H9 (cell line): ENCODE measurements at regions not wholly inside any gene's neighbourhood (a gene's known extent, or its start where the extent isn't known, plus 50 kb on each side); places are given as distances from the start of the nearest gene placed in this dataset.

ENCODE experiments used
- DNase-seq: peaks from one replicate; pipeline ENCODE4 v3.0.0-alpha.2; 2017
- H2AFZ ChIP-seq: one replicate; pipeline ENCODE4 v1.6.1; 2013; ENCODE audit warnings: mild to moderate bottlenecking, low read length, control low read depth, moderate library complexity
- H2AK5ac ChIP-seq: 2 replicates; pipeline ENCODE4 v1.6.1; 2013; ENCODE audit warnings: low read length, control low read depth, mixed read lengths; ENCODE audit not compliant: insufficient read length
- H2BK120ac ChIP-seq: one replicate; pipeline ENCODE4 v1.6.1; 2013; ENCODE audit warnings: low read depth, mild to moderate bottlenecking, low read length, control low read depth, inconsistent platforms; ENCODE audit not compliant: poor library complexity, severe bottlenecking
- H2BK12ac ChIP-seq: 2 replicates; pipeline ENCODE4 v1.6.1; 2013; ENCODE audit warnings: low read length, control low read depth, mixed read lengths, low read depth; ENCODE audit not compliant: insufficient read length
- H2BK15ac ChIP-seq: 2 replicates; pipeline ENCODE4 v1.6.1; 2013; ENCODE audit warnings: low read depth, low read length, control low read depth
- H2BK20ac ChIP-seq: one replicate; pipeline ENCODE4 v1.6.1; 2013; ENCODE audit warnings: low read depth, mild to moderate bottlenecking, low read length, control low read depth, inconsistent platforms; ENCODE audit not compliant: poor library complexity, severe bottlenecking
- H2BK5ac ChIP-seq: 2 replicates; pipeline ENCODE4 v1.6.1; 2013; ENCODE audit warnings: low read length, control low read depth, mixed read lengths; ENCODE audit not compliant: insufficient read length
- H3K14ac ChIP-seq: 2 replicates; pipeline ENCODE4 v1.6.1; 2013; ENCODE audit warnings: low read length, control low read depth; ENCODE audit not compliant: insufficient read depth
- H3K18ac ChIP-seq: 2 replicates; pipeline ENCODE4 v1.6.1; 2013; ENCODE audit warnings: low read depth, mild to moderate bottlenecking, mixed read lengths, low read length, control low read depth; ENCODE audit not compliant: insufficient read length
- H3K23ac ChIP-seq: 2 replicates; pipeline ENCODE4 v1.6.1; 2013; ENCODE audit warnings: low read length, control low read depth, mixed read lengths, low read depth; ENCODE audit not compliant: insufficient read length
- H3K23me2 ChIP-seq: 2 replicates; pipeline ENCODE4 v1.6.1; 2013; ENCODE audit warnings: low read depth, mild to moderate bottlenecking, mixed read lengths, low read length, control low read depth; ENCODE audit not compliant: insufficient read length, poor library complexity, severe bottlenecking
- H3K27ac ChIP-seq: 2 replicates; pipeline ENCODE4 v1.5.1; 2013; ENCODE audit warnings: low read length, control low read depth, mixed read lengths, low read depth; ENCODE audit not compliant: insufficient read length
- H3K27me3 ChIP-seq: 2 replicates; pipeline ENCODE4 v1.6.1; 2013; ENCODE audit warnings: low read length, control low read depth, inconsistent platforms; ENCODE audit not compliant: insufficient read depth
- H3K4ac ChIP-seq: 2 replicates; pipeline ENCODE4 v1.6.1; 2013; ENCODE audit warnings: low read depth, mild to moderate bottlenecking, control low read depth, inconsistent platforms, low read length, moderate library complexity
- H3K4me1 ChIP-seq: 2 replicates; pipeline ENCODE4 v1.6.1; 2013; ENCODE audit warnings: low read length, control low read depth, inconsistent platforms; ENCODE audit not compliant: insufficient read depth
- H3K4me2 ChIP-seq: 2 replicates; pipeline ENCODE4 v1.6.1; 2013; ENCODE audit warnings: low read length, control low read depth, mixed read lengths; ENCODE audit not compliant: insufficient read length, insufficient read depth
- H3K56ac ChIP-seq: 2 replicates; pipeline ENCODE4 v1.6.1; 2013; ENCODE audit warnings: low read depth, mild to moderate bottlenecking, mixed read lengths, low read length, control low read depth; ENCODE audit not compliant: insufficient read length
- H3K79me1 ChIP-seq: 2 replicates; pipeline ENCODE4 v1.6.1; 2013; ENCODE audit warnings: low read depth, mild to moderate bottlenecking, moderate library complexity, low read length, control low read depth, inconsistent platforms; ENCODE audit not compliant: insufficient read depth, poor library complexity, severe bottlenecking
- H3K79me2 ChIP-seq: 2 replicates; pipeline ENCODE4 v1.6.1; 2013; ENCODE audit warnings: low read length, control low read depth, inconsistent platforms; ENCODE audit not compliant: insufficient read depth
- H3K9ac ChIP-seq: 2 replicates; pipeline ENCODE4 v1.6.1; 2013; ENCODE audit warnings: low read length, control low read depth, mixed read lengths; ENCODE audit not compliant: insufficient read length; ENCODE audit errors: extremely low read depth
- H3K9me3 ChIP-seq: one replicate; pipeline ENCODE4 v1.6.1; 2013; ENCODE audit warnings: low read depth, low read length, inconsistent platforms; ENCODE audit not compliant: control insufficient read depth
- H3T11ph ChIP-seq: one replicate; pipeline ENCODE4 v1.6.1; 2013; ENCODE audit warnings: mild to moderate bottlenecking, low read length, control low read depth, inconsistent platforms
- H4K20me1 ChIP-seq: one replicate; pipeline ENCODE4 v1.6.1; 2013; ENCODE audit not compliant: control insufficient read depth, insufficient read length, insufficient read depth
- H4K5ac ChIP-seq: 2 replicates; pipeline ENCODE4 v1.6.1; 2013; ENCODE audit warnings: low read depth, mild to moderate bottlenecking, mixed read lengths, low read length, control low read depth; ENCODE audit not compliant: insufficient read length
- H4K8ac ChIP-seq: replicated peaks from 2 replicates; pipeline ENCODE4 v1.6.1; 2013; ENCODE audit warnings: low read length, control low read depth, mixed read lengths, low read depth; ENCODE audit not compliant: insufficient read length
- H4K91ac ChIP-seq: 2 replicates; pipeline ENCODE4 v1.6.1; 2013; ENCODE audit warnings: low read depth, mild to moderate bottlenecking, moderate library complexity, mixed read lengths, low read length, control low read depth; ENCODE audit not compliant: insufficient read length
- H3K27ac Mint-ChIP-seq, 3 experiments: 2 replicates in 2 of 3; 3 replicates in 1 of 3; pipeline ENCODE4 v1.8.0; 2020 to 2021; ENCODE audit warnings: mixed read lengths in 3 of 3, mild to moderate bottlenecking in 1 of 3, moderate library complexity in 1 of 3
- H3K27me3 Mint-ChIP-seq: 2 replicates; pipeline ENCODE4 v1.8.0; 2021; ENCODE audit warnings: low read depth, mild to moderate bottlenecking, moderate library complexity, mixed read lengths
- H3K36me3 Mint-ChIP-seq, 3 experiments: 2 replicates in 2 of 3; 3 replicates in 1 of 3; pipeline ENCODE4 v1.8.0; 2020 to 2021; ENCODE audit warnings: low read depth in 3 of 3, mixed read lengths in 3 of 3; ENCODE audit not compliant: insufficient read depth in 1 of 3
- H3K4me1 Mint-ChIP-seq, 2 experiments: 2 replicates each; pipeline ENCODE4 v1.8.0; 2020; ENCODE audit warnings: mixed read lengths in 2 of 2
- H3K4me3 Mint-ChIP-seq, 2 experiments: 2 replicates in 1 of 2; 3 replicates in 1 of 2; pipeline ENCODE4 v1.8.0; 2020 to 2021; ENCODE audit warnings: mild to moderate bottlenecking in 2 of 2, mixed read lengths in 2 of 2, moderate library complexity in 1 of 2
- H3K9me3 Mint-ChIP-seq, 2 experiments: 2 replicates in 1 of 2; 3 replicates in 1 of 2; pipeline ENCODE4 v1.8.0; 2020; ENCODE audit warnings: mild to moderate bottlenecking in 2 of 2, mixed read lengths in 2 of 2, moderate library complexity in 1 of 2
- WGBS: extraction: QIAGEN DNeasy Blood & Tissue Kit; methylation state at CpG from one replicate; pipeline ENCODE4 v1.1.7; 2013; ENCODE audit warnings: missing lambda C conversion rate, low lambda C conversion rate, mixed read lengths; ENCODE audit not compliant: insufficient read length; ENCODE audit errors: extremely low coverage; 5-methylcytosine and 5-hydroxymethylcytosine counted together
- TF ChIP-seq, protein P1 (sequence below): fragments of 200-600 bp; sonication (generic); conservative IDR thresholded peaks from 3 replicates; pipeline ENCODE4 v1.8.0; 2021; ENCODE audit warnings: antibody characterized with exemption, mild to moderate bottlenecking

DNA sequence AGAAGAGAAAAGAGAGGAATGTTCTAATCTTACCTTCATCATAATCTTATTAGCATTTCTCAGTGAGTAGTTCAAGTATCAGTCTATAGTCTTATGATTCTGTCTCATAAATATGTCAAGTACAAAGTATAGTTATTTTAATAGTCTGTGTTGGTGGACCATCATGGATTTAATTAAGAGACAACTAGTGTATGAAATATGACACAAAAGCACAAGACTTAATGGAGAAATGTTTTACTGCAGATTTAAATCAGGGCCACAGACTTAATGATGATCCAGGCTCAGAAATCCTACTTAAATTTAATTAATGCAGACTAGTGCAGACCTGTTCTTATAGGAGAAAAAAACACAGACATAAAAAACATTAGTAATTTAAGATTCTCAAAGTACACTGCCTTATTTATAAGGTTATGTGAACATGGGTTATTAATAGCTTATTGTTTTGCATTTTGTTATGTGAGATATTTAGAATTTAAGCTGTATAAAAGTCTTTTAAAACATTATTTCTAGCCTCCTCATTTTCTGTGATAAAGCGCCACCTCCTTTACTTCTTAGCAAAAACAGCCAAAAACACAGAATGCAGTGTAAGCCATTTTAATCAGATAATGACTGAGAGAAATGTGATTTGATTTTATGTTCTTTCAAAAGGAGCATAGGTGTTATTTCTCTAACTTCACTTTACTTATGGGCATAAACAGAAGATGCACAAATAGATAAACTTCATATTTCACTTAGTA is 255.0 kb upstream of the SNX7 start:
- Mint-ChIP-seq H3K4me1 (no peaks in the 10 kb centered on the region), H3K36me3 (no peaks in the 10 kb centered on the region), H3K27ac (no peak overlapping the region), H3K9me3 (no peaks in the 10 kb centered on the region; a peak in 1 of 5 replicates), H3K27me3 (no peaks in the 10 kb centered on the region), H3K4me3 (no peak overlapping the region)
- no peak overlapping the region for H3K9ac ChIP-seq
- no peak overlapping the region for H4K91ac ChIP-seq
- no peak overlapping the region for H2BK12ac ChIP-seq
- H3K79me2 ChIP-seq = no peaks in the 10 kb centered on the region
- H3K23ac ChIP-seq = no peak overlapping the region
- WGBS = no CpG with 5 or more reads among the region's 1 CpG
- H3K9me3 ChIP-seq = no peaks in the 10 kb centered on the region
- no peaks in the 10 kb centered on the region for H3K27me3 ChIP-seq
- H2BK20ac ChIP-seq = no peak overlapping the region
- no peak overlapping the region for H3K14ac ChIP-seq
- TF ChIP-seq, protein P1, sequence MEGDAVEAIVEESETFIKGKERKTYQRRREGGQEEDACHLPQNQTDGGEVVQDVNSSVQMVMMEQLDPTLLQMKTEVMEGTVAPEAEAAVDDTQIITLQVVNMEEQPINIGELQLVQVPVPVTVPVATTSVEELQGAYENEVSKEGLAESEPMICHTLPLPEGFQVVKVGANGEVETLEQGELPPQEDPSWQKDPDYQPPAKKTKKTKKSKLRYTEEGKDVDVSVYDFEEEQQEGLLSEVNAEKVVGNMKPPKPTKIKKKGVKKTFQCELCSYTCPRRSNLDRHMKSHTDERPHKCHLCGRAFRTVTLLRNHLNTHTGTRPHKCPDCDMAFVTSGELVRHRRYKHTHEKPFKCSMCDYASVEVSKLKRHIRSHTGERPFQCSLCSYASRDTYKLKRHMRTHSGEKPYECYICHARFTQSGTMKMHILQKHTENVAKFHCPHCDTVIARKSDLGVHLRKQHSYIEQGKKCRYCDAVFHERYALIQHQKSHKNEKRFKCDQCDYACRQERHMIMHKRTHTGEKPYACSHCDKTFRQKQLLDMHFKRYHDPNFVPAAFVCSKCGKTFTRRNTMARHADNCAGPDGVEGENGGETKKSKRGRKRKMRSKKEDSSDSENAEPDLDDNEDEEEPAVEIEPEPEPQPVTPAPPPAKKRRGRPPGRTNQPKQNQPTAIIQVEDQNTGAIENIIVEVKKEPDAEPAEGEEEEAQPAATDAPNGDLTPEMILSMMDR = no peak
- no peaks in the 10 kb centered on the region for H4K20me1 ChIP-seq
- no peaks in the 10 kb centered on the region for H3K4me1 ChIP-seq
- no peak overlapping the region for H2AFZ ChIP-seq
- H3K27ac ChIP-seq = no peak overlapping the region
- no peaks in the 10 kb centered on the region for H3K23me2 ChIP-seq
- no peaks in the 10 kb centered on the region for H3K79me1 ChIP-seq
- no peak overlapping the region for H3K4me2 ChIP-seq
- no peak overlapping the region for H3K18ac ChIP-seq
- H3K56ac ChIP-seq = no peak overlapping the region
- no peak overlapping the region for H2BK15ac ChIP-seq
- H3K4ac ChIP-seq = no peak overlapping the region
- no peak overlapping the region for H2BK120ac ChIP-seq
- no peak overlapping the region for H2BK5ac ChIP-seq
- H3T11ph ChIP-seq = no peak overlapping the region
- no peak overlapping the region for H2AK5ac ChIP-seq
- no peak overlapping the region for H4K5ac ChIP-seq
- no peak for DNase-seq
- no peak overlapping the region for H4K8ac ChIP-seq
